ENCODE measurements at regions not wholly inside any gene's neighbourhood (a gene's known extent, or its start where the extent isn't known, plus 50 kb on each side); places are given as distances from the start of the nearest gene placed in this dataset.

- SMC1A ChIA-PET (ENCODE audit: uncharacterized antibody, unreplicated experiment), result interaction anchor here (1.6 to 1.7 kb wide), 2 partner anchors 8 to 10 kb away, joined by 4 to 5 read pairs; no protein-coding TSS in a partner anchor
- no peak for FAIRE-seq
- no TSS peak for BruUV-seq (replicated peaks)
Observed at GRCh38 chr5:158468444-158468843, 609.5 kb upstream of the CLINT1 start.

GRCh38 chr5:158466191-158466590 is 607.2 kb upstream of the CLINT1 start:
- Histone ChIP-seq H2AFZ (ENCODE audit: control insufficient read depth, low read depth, low read length) (no peak overlapping the region), H3K9me3 (replicated peaks; ENCODE audit: control insufficient read depth, insufficient read depth, low read length) (no peaks in the 10 kb centered on the region), H3K79me2 (ENCODE audit: control insufficient read depth, insufficient read depth, low read length) (no peaks in the 10 kb centered on the region), H4K20me1 (ENCODE audit: control insufficient read depth, insufficient read depth) (no peaks in the 10 kb centered on the region), H3K4me1 (ENCODE audit: control insufficient read depth, insufficient read depth, low read length) (no peaks in the 10 kb centered on the region), H3K4me2 (ENCODE audit: control insufficient read depth, insufficient read depth) (no peak overlapping the region), H3K4me3 (no peak overlapping the region), H3K9ac (ENCODE audit: control insufficient read depth, insufficient read depth, low read length) (no peak overlapping the region), H3K27ac (ENCODE audit: control insufficient read depth, insufficient read depth) (no peak overlapping the region), H3K36me3 (ENCODE audit: control insufficient read depth in 2 of 2, insufficient read depth in 2 of 2, low read length in 1 of 2) (no peaks in the 10 kb centered on the region), H3K27me3 (replicated peaks in 1 of 2; ENCODE audit: control insufficient read depth in 2 of 2, insufficient read depth in 2 of 2, low read length in 1 of 2) (no peaks in the 10 kb centered on the region)
- SMC1A ChIA-PET (ENCODE audit: uncharacterized antibody, unreplicated experiment), result interaction anchor here (1.1 to 1.4 kb wide), 2 partner anchors 13 kb away, joined by 3 read pairs; no protein-coding TSS in a partner anchor
- ATAC-seq, result no peak
- in situ Hi-C loops (cut with MboI) (no loop called here), intact Hi-C loops (cut with micrococcal nuclease; ENCODE audit: unreplicated experiment) (no loop called here)
- TF ChIP-seq SUZ12 (IDR thresholded peaks at IDR 0.05; ENCODE audit: unreplicated experiment), result no peak
- no peak for TF ChIP-seq NFIC (IDR thresholded peaks at IDR 0.05; ENCODE audit: low read depth, low read length)
- no peak for TF ChIP-seq TCF3 (IDR thresholded peaks at IDR 0.05; ENCODE audit: borderline replicate concordance, insufficient read depth, low read depth, low read length)
- no peak for TF ChIP-seq CHD1 (IDR thresholded peaks at IDR 0.05; ENCODE audit: low read depth, low read length)
- TF ChIP-seq JUNB (IDR thresholded peaks at IDR 0.05), result no peak
- no peak for TF ChIP-seq TAF1 (IDR thresholded peaks at IDR 0.05; ENCODE audit: borderline replicate concordance, low read depth, low read length)
- TF ChIP-seq, protein P1, sequence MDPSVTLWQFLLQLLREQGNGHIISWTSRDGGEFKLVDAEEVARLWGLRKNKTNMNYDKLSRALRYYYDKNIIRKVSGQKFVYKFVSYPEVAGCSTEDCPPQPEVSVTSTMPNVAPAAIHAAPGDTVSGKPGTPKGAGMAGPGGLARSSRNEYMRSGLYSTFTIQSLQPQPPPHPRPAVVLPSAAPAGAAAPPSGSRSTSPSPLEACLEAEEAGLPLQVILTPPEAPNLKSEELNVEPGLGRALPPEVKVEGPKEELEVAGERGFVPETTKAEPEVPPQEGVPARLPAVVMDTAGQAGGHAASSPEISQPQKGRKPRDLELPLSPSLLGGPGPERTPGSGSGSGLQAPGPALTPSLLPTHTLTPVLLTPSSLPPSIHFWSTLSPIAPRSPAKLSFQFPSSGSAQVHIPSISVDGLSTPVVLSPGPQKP (IDR thresholded peaks at IDR 0.05; ENCODE audit: low read depth, low read length), result no peak
- no peak for TF ChIP-seq EP300 (IDR thresholded peaks at IDR 0.05; ENCODE audit: borderline replicate concordance in 1 of 2, control insufficient read depth in 1 of 2, low read depth in 2 of 2, low read length in 2 of 2)
- TF ChIP-seq, protein P2, sequence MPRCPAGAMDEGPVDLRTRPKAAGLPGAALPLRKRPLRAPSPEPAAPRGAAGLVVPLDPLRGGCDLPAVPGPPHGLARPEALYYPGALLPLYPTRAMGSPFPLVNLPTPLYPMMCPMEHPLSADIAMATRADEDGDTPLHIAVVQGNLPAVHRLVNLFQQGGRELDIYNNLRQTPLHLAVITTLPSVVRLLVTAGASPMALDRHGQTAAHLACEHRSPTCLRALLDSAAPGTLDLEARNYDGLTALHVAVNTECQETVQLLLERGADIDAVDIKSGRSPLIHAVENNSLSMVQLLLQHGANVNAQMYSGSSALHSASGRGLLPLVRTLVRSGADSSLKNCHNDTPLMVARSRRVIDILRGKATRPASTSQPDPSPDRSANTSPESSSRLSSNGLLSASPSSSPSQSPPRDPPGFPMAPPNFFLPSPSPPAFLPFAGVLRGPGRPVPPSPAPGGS (IDR thresholded peaks at IDR 0.05; ENCODE audit: borderline replicate concordance, insufficient read depth, low read depth, low read length, poor library complexity, severe bottlenecking), result no peak
- no peak for TF ChIP-seq MYC (IDR thresholded peaks at IDR 0.05; ENCODE audit: insufficient read depth, insufficient read length, insufficient replicate concordance, low read length, severe bottlenecking)
- no peak for TF ChIP-seq EED (IDR thresholded peaks at IDR 0.05; ENCODE audit: low read depth)
- TF ChIP-seq WRNIP1 (IDR thresholded peaks at IDR 0.05; ENCODE audit: borderline replicate concordance, low read depth, low read length), result no peak
- no peak for TF ChIP-seq SP1 (IDR thresholded peaks at IDR 0.05; ENCODE audit: low read depth, low read length)
- no peak for TF ChIP-seq PAX5 (IDR thresholded peaks at IDR 0.05; ENCODE audit: borderline replicate concordance, low read depth, low read length)
- no peak for TF ChIP-seq ZSCAN29 (IDR thresholded peaks at IDR 0.05)
- TF ChIP-seq ZNF622 (IDR thresholded peaks at IDR 0.05), result no peak
- CTCF ChIA-PET, result interaction anchor here (0.6 kb wide), 1 partner anchor 615 kb away, joined by 3 read pairs; no protein-coding TSS in a partner anchor
- RAD21 ChIA-PET (ENCODE audit: unreplicated experiment), result no interaction called here
- no TSS peak for BruUV-seq (replicated peaks)
- FAIRE-seq, result no peak
- no peak for DNase-seq (ENCODE audit: low read depth, low spot score)
- POLR2A ChIA-PET, result no interaction called here

More at GRCh38 chr5:158468444-158468843, 609.5 kb upstream of the CLINT1 start:
- intact Hi-C loops (cut with micrococcal nuclease; ENCODE audit: unreplicated experiment), result no loop called here
- no peak overlapping the region for H2AFZ ChIP-seq (ENCODE audit: control insufficient read depth, low read depth, low read length)
- ChIA-PET RAD21 (ENCODE audit: unreplicated experiment) (no interaction called here), POLR2A (no interaction called here), CTCF (no interaction called here)
- 77% methylated on average over 2 of the region's 2 CpGs for WGBS (ENCODE audit: insufficient coverage, insufficient replicate concordance, low lambda C conversion rate, missing lambda C conversion rate)
- no peak overlapping the region for H3K9ac ChIP-seq (ENCODE audit: control insufficient read depth, insufficient read depth, low read length)
- H3K4me1 ChIP-seq (ENCODE audit: control insufficient read depth, insufficient read depth, low read length), result no peaks in the 10 kb centered on the region
- in situ Hi-C loops (cut with MboI), result no loop called here
- no peaks in the 10 kb centered on the region for H3K79me2 ChIP-seq (ENCODE audit: control insufficient read depth, insufficient read depth, low read length)
- H3K4me3 ChIP-seq, result no peak overlapping the region
- H3K9me3 ChIP-seq (replicated peaks; ENCODE audit: control insufficient read depth, insufficient read depth, low read length), result no peaks in the 10 kb centered on the region
- H3K4me2 ChIP-seq (ENCODE audit: control insufficient read depth, insufficient read depth), result no peak overlapping the region
- DNase-seq (ENCODE audit: low read depth, low spot score), result no peak
- no peak for TF ChIP-seq HDAC6 (IDR thresholded peaks at IDR 0.05; ENCODE audit: unreplicated experiment)
- TF ChIP-seq GATAD2B (conservative IDR thresholded peaks at IDR 0.05; ENCODE audit: low read depth), result no peak
- no peak for TF ChIP-seq MTA2 (IDR thresholded peaks at IDR 0.05; ENCODE audit: low read depth)
- no peak for TF ChIP-seq POLR2AphosphoS5 (IDR thresholded peaks at IDR 0.05; ENCODE audit: low read length)
- no peak for TF ChIP-seq PML (IDR thresholded peaks at IDR 0.05; ENCODE audit: low read length)
- TF ChIP-seq ZNF217 (IDR thresholded peaks at IDR 0.05), result no peak
- no peaks in the 10 kb centered on the region for H3K36me3 ChIP-seq (ENCODE audit: control insufficient read depth in 2 of 2, insufficient read depth in 2 of 2, low read length in 1 of 2)
- no peak for ATAC-seq
- H3K27me3 ChIP-seq (replicated peaks in 1 of 2; ENCODE audit: control insufficient read depth in 2 of 2, insufficient read depth in 2 of 2, low read length in 1 of 2), result no peaks in the 10 kb centered on the region
- no peaks in the 10 kb centered on the region for H4K20me1 ChIP-seq (ENCODE audit: control insufficient read depth, insufficient read depth)
- H3K27ac ChIP-seq (ENCODE audit: control insufficient read depth, insufficient read depth), result no peak overlapping the region
